ENCODE measurements at regions not wholly inside any gene's neighbourhood (a gene's known extent, or its start where the extent isn't known, plus 50 kb on each side); places are given as distances from the start of the nearest gene placed in this dataset.

GRCh38 chr15:53454843-53455721 is 304.4 kb downstream of the WDR72 start:
- TF ChIP-seq CTCF (IDR thresholded peaks at IDR 0.05; ENCODE audit: insufficient read depth, low read length, poor library complexity, severe bottlenecking) = no peak
- no peak for TF ChIP-seq EZH2phosphoT487 (conservative IDR thresholded peaks at IDR 0.05; ENCODE audit: low read length)

Measured in SU-DHL-6 (cell line).